ENCODE measurements at regions not wholly inside any gene's neighbourhood (a gene's known extent, or its start where the extent isn't known, plus 50 kb on each side); places are given as distances from the start of the nearest gene placed in this dataset.

DNA sequence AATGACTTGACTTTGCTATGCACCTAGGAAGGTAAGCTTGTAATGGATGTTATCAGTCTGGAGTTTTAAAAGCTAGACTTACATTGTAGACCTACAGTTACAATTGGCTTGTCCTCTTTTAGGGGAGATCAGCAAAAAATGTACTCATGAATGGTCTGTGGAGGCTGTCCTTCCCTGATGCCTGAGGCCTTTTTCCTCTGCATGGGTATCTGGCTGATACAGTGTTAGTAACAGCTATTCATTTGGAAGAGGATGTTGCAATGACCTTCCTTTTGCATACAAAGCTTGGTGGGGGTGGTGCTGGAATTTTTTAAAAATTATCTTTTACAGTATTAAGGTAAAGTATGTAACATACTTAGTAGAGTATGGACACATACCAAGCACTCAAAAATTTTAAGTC lies 525.5 kb downstream of the KIF2B start:
- H2AK5ac ChIP-seq (ENCODE audit: low read depth, low read length): no peak overlapping the region
- no peak overlapping the region for H2BK15ac ChIP-seq (ENCODE audit: low read depth, low read length)
- ChIA-PET POLR2A (ENCODE audit: unreplicated experiment) (no interaction called here), CTCF (no interaction called here)
- no peak overlapping the region for H3K9ac ChIP-seq (ENCODE audit: low read depth, low read length)
- no peaks in the 10 kb centered on the region for H3K9me3 ChIP-seq (ENCODE audit: control insufficient read depth, insufficient read depth, low read length)
- no peaks in the 10 kb centered on the region for H3K79me1 ChIP-seq (ENCODE audit: low read depth in 1 of 2, low read length in 2 of 2)
- no peak overlapping the region for H2BK20ac ChIP-seq (ENCODE audit: low read depth, low read length)
- TF ChIP-seq NFE2L2 (IDR thresholded peaks at IDR 0.05; ENCODE audit: low read depth, low read length) (no peak), CTCF (conservative IDR thresholded peaks at IDR 0.05; ENCODE audit: low read depth, low read length) (no peak), MAZ (IDR thresholded peaks at IDR 0.05; ENCODE audit: borderline replicate concordance, low read depth, low read length) (no peak), FOS (IDR thresholded peaks at IDR 0.05; ENCODE audit: low read depth, low read length) (no peak), POLR2A (IDR thresholded peaks at IDR 0.05; ENCODE audit: low read depth, low read length) (no peak), RAD21 (IDR thresholded peaks at IDR 0.05; ENCODE audit: low read length) (no peak), CHD1 (IDR thresholded peaks at IDR 0.05; ENCODE audit: low read depth, low read length) (no peak), MAFK (IDR thresholded peaks at IDR 0.05; ENCODE audit: low read depth, low read length) (no peak), MXI1 (IDR thresholded peaks at IDR 0.05; ENCODE audit: borderline replicate concordance, low read depth, low read length) (no peak), SMC3 (IDR thresholded peaks at IDR 0.05; ENCODE audit: low read depth, low read length) (no peak), RCOR1 (IDR thresholded peaks at IDR 0.05; ENCODE audit: insufficient replicate concordance, low read length) (no peak), RFX5 (IDR thresholded peaks at IDR 0.05; ENCODE audit: low read depth, low read length) (no peak), USF2 (IDR thresholded peaks at IDR 0.05; ENCODE audit: low read depth, low read length) (no peak), ELK1 (IDR thresholded peaks at IDR 0.05; ENCODE audit: borderline replicate concordance, low read depth, low read length) (no peak), CEBPB (IDR thresholded peaks at IDR 0.05; ENCODE audit: low read depth, low read length) (no peak), BHLHE40 (IDR thresholded peaks at IDR 0.05; ENCODE audit: low read depth, low read length) (no peak)
- no peak overlapping the region for H2BK5ac ChIP-seq (ENCODE audit: low read depth, low read length, poor library complexity, severe bottlenecking)
- H3K27me3 ChIP-seq (ENCODE audit: control insufficient read depth, insufficient read depth, low read length): no peaks in the 10 kb centered on the region
- no peak overlapping the region for H2AK9ac ChIP-seq (replicated peaks; ENCODE audit: low read depth, low read length, poor library complexity)
- intact Hi-C loops (cut with micrococcal nuclease): no loop called here
- no peak overlapping the region for H3K27ac ChIP-seq (ENCODE audit: insufficient read depth, low read length)
- H4K5ac ChIP-seq (ENCODE audit: low read depth, low read length): no peak overlapping the region
- H3K36me3 ChIP-seq (ENCODE audit: control insufficient read depth, insufficient read depth, low read length): no peaks in the 10 kb centered on the region
- H4K91ac ChIP-seq (ENCODE audit: insufficient read depth, low read depth, low read length): no peak overlapping the region
- no peak overlapping the region for H3K4ac ChIP-seq (ENCODE audit: low read depth, low read length)
- BruUV-seq (replicated peaks): no TSS peak
- no peaks in the 10 kb centered on the region for H4K20me1 ChIP-seq (ENCODE audit: insufficient read depth, low read length)
- H2BK120ac ChIP-seq (ENCODE audit: low read depth, low read length): no peak overlapping the region
- dilution Hi-C loops (cut with HindIII; ENCODE audit: low sequenced_read_pairs, unreplicated experiment): no loop called here
- no peaks in the 10 kb centered on the region for H3K9me1 ChIP-seq (ENCODE audit: insufficient read depth, low read length)
- no peak overlapping the region for H3K4me3 ChIP-seq (ENCODE audit: insufficient read depth, low read depth, low read length)
- H3K18ac ChIP-seq (ENCODE audit: low read depth, low read length): no peak overlapping the region
- H3K4me2 ChIP-seq (ENCODE audit: low read depth, low read length): no peak overlapping the region
- ATAC-seq (ENCODE audit: low read depth) (no peak), DNase-seq (no peak)
- no peak overlapping the region for H3K14ac ChIP-seq (replicated peaks; ENCODE audit: low read depth, low read length)
- in situ Hi-C loops (cut with MboI; ENCODE audit: low sequenced_read_pairs): no loop called here
- H4K8ac ChIP-seq (ENCODE audit: low read depth in 2 of 2, low read length in 2 of 2): no peak overlapping the region
- H2AFZ ChIP-seq (replicated peaks; ENCODE audit: low read length, poor library complexity): no peak overlapping the region
- no peak overlapping the region for H3K23ac ChIP-seq (ENCODE audit: low read depth, low read length)
- H3K4me1 ChIP-seq (ENCODE audit: control insufficient read depth, insufficient read depth, low read length): no peaks in the 10 kb centered on the region
- H3K56ac ChIP-seq (ENCODE audit: extremely low read depth, insufficient read depth, low read length): no peak overlapping the region

All from IMR-90 (cell line).